H1 (cell line): ENCODE measurements at regions not wholly inside any gene's neighbourhood (a gene's known extent, or its start where the extent isn't known, plus 50 kb on each side); places are given as distances from the start of the nearest gene placed in this dataset.

Experiments used
- EGR1 ChIP-seq: IDR thresholded peaks from 2 replicates; pipeline ENCODE4 v1.6.1; 2011; ENCODE audit warnings: low read depth, low read length, borderline replicate concordance
- GABPA ChIP-seq: IDR thresholded peaks from 2 replicates; pipeline ENCODE4 v1.6.1; 2011; ENCODE audit warnings: mild to moderate bottlenecking, low read length, moderate library complexity, borderline replicate concordance; ENCODE audit not compliant: insufficient read depth
- HDAC6 ChIP-seq: IDR thresholded peaks from one replicate; pipeline ENCODE4 v1.7.1; 2012; ENCODE audit warnings: low read depth, mild to moderate bottlenecking, inconsistent platforms, low read length, moderate library complexity
- JUND ChIP-seq: IDR thresholded peaks from 2 replicates; pipeline ENCODE4 v1.6.1; 2011; ENCODE audit warnings: mild to moderate bottlenecking, improper control_type of control experiment, low read length
- NRF1 ChIP-seq: IDR thresholded peaks from 2 replicates; pipeline ENCODE4 v1.6.1; 2011; ENCODE audit warnings: mild to moderate bottlenecking, low read depth, low read length, improper control_type of control experiment
- POLR2AphosphoS5 ChIP-seq: IDR thresholded peaks from 2 replicates; pipeline ENCODE4 v1.6.1; 2011; ENCODE audit warnings: low read depth, low read length
- SP2 ChIP-seq: IDR thresholded peaks from 2 replicates; pipeline ENCODE4 v1.6.1; 2012; ENCODE audit warnings: mild to moderate bottlenecking, low read length, inconsistent platforms
- TAF1 ChIP-seq: IDR thresholded peaks from 2 replicates; pipeline ENCODE4 v1.6.1; 2011; ENCODE audit warnings: mild to moderate bottlenecking, low read depth, low read length
- TAF7 ChIP-seq: optimal IDR thresholded peaks from 2 replicates; pipeline ENCODE3; 2011; ENCODE audit warnings: low read depth, mild to moderate bottlenecking, inconsistent platforms, low read length, moderate library complexity, borderline replicate concordance
- TF ChIP-seq, protein P1 (sequence below), 3 experiments: IDR thresholded peaks; 1 replicate in 2 of 3; 2 replicates in 1 of 3; pipeline versions ENCODE4 v1.5.1 to v1.6.1; 2011; ENCODE audit warnings: low read length in 3 of 3, mild to moderate bottlenecking in 3 of 3, inconsistent platforms in 2 of 3, low read depth in 1 of 3, moderate library complexity in 1 of 3; ENCODE audit not compliant: insufficient read depth in 1 of 3; ENCODE audit errors: control extremely low read depth in 1 of 3

DNA sequence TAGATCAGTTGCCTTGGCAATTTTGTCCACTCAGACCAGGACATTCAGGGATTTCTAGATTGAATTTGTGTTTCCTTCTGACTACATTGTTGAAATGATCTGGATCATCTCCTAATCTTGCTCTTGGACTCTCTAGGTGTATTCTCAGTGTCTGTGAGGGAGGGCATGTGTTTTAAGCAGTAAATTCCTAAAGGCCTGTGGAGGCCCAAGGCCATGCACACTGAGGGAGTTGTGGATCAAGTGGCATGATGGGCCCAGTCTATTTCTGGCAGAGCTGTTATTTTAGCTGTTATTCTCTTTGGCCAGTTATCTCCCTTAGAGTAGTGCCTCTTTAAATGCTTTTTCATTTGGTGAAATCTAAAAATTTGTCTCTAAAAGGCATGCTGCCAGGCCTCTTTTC is 144.9 kb downstream of the RPIA start:
- TF ChIP-seq TAF1 (no peak), NRF1 (no peak), SP2 (no peak), GABPA (no peak), TAF7 (no peak), HDAC6 (no peak), POLR2AphosphoS5 (no peak), JUND (no peak), EGR1 (no peak)
- TF ChIP-seq, protein P1, sequence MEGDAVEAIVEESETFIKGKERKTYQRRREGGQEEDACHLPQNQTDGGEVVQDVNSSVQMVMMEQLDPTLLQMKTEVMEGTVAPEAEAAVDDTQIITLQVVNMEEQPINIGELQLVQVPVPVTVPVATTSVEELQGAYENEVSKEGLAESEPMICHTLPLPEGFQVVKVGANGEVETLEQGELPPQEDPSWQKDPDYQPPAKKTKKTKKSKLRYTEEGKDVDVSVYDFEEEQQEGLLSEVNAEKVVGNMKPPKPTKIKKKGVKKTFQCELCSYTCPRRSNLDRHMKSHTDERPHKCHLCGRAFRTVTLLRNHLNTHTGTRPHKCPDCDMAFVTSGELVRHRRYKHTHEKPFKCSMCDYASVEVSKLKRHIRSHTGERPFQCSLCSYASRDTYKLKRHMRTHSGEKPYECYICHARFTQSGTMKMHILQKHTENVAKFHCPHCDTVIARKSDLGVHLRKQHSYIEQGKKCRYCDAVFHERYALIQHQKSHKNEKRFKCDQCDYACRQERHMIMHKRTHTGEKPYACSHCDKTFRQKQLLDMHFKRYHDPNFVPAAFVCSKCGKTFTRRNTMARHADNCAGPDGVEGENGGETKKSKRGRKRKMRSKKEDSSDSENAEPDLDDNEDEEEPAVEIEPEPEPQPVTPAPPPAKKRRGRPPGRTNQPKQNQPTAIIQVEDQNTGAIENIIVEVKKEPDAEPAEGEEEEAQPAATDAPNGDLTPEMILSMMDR (IDR thresholded peaks at IDR 0.05; ENCODE audit: control extremely low read depth in 1 of 3, insufficient read depth in 1 of 3, low read depth in 1 of 3, low read length in 3 of 3) = no peak
